ENCODE measurements at regions not wholly inside any gene's neighbourhood (a gene's known extent, or its start where the extent isn't known, plus 50 kb on each side); places are given as distances from the start of the nearest gene placed in this dataset.

DNA sequence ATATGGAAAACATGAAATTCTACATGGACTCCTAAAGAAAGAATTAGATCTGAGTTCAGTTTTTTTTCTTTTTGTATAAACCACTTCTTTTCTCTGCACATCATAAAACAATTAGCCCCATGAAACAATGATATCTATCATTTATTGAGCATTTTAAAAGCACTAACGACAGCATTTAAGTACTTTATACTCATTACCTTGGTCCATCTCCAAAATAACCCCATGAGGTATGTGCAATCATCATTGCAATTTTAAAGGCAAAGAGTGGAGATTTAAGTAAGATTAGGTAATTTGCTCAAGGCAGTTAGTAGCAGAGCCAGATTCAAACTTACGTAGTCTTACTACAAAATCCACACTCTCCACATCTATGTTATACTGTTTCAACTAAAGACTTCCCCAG, 177.7 kb upstream of the RAG2 start:
- H4K20me1 ChIP-seq (ENCODE audit: insufficient read depth), result no peaks in the 10 kb centered on the region
- no peak overlapping the region for H3K9ac ChIP-seq (ENCODE audit: low read length)
- no peaks in the 10 kb centered on the region for H3K9me3 ChIP-seq (ENCODE audit: low read length)
- H3F3A ChIP-seq (ENCODE audit: insufficient read depth, low read length, poor library complexity, severe bottlenecking), result no peaks in the 10 kb centered on the region
- no peaks in the 10 kb centered on the region for H3K27me3 ChIP-seq (ENCODE audit: insufficient read depth, low read depth, low read length)
- TF ChIP-seq TAF1 (IDR thresholded peaks at IDR 0.05; ENCODE audit: low read depth), result no peak
- no peak for TF ChIP-seq SMC3 (conservative IDR thresholded peaks at IDR 0.05; ENCODE audit: poor library complexity)
- TF ChIP-seq POLR2AphosphoS5 (IDR thresholded peaks at IDR 0.05), result no peak
- TF ChIP-seq, protein P1, sequence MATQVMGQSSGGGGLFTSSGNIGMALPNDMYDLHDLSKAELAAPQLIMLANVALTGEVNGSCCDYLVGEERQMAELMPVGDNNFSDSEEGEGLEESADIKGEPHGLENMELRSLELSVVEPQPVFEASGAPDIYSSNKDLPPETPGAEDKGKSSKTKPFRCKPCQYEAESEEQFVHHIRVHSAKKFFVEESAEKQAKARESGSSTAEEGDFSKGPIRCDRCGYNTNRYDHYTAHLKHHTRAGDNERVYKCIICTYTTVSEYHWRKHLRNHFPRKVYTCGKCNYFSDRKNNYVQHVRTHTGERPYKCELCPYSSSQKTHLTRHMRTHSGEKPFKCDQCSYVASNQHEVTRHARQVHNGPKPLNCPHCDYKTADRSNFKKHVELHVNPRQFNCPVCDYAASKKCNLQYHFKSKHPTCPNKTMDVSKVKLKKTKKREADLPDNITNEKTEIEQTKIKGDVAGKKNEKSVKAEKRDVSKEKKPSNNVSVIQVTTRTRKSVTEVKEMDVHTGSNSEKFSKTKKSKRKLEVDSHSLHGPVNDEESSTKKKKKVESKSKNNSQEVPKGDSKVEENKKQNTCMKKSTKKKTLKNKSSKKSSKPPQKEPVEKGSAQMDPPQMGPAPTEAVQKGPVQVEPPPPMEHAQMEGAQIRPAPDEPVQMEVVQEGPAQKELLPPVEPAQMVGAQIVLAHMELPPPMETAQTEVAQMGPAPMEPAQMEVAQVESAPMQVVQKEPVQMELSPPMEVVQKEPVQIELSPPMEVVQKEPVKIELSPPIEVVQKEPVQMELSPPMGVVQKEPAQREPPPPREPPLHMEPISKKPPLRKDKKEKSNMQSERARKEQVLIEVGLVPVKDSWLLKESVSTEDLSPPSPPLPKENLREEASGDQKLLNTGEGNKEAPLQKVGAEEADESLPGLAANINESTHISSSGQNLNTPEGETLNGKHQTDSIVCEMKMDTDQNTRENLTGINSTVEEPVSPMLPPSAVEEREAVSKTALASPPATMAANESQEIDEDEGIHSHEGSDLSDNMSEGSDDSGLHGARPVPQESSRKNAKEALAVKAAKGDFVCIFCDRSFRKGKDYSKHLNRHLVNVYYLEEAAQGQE (IDR thresholded peaks at IDR 0.05; ENCODE audit: borderline replicate concordance), result no peak
- TF ChIP-seq EP300 (conservative IDR thresholded peaks at IDR 0.05; ENCODE audit: poor library complexity, severe bottlenecking), result no peak
- TF ChIP-seq RAD21 (conservative IDR thresholded peaks at IDR 0.05), result no peak
- TF ChIP-seq MXI1 (conservative IDR thresholded peaks at IDR 0.05; ENCODE audit: poor library complexity, severe bottlenecking), result no peak
- TF ChIP-seq, protein P2, sequence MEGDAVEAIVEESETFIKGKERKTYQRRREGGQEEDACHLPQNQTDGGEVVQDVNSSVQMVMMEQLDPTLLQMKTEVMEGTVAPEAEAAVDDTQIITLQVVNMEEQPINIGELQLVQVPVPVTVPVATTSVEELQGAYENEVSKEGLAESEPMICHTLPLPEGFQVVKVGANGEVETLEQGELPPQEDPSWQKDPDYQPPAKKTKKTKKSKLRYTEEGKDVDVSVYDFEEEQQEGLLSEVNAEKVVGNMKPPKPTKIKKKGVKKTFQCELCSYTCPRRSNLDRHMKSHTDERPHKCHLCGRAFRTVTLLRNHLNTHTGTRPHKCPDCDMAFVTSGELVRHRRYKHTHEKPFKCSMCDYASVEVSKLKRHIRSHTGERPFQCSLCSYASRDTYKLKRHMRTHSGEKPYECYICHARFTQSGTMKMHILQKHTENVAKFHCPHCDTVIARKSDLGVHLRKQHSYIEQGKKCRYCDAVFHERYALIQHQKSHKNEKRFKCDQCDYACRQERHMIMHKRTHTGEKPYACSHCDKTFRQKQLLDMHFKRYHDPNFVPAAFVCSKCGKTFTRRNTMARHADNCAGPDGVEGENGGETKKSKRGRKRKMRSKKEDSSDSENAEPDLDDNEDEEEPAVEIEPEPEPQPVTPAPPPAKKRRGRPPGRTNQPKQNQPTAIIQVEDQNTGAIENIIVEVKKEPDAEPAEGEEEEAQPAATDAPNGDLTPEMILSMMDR (IDR thresholded peaks at IDR 0.05; ENCODE audit: poor library complexity, severe bottlenecking), result no peak
- TF ChIP-seq EZH2 (IDR thresholded peaks at IDR 0.05; ENCODE audit: borderline replicate concordance, insufficient read depth, low read length, poor library complexity, severe bottlenecking), result no peak
- no peak overlapping the region for H2AFZ ChIP-seq (ENCODE audit: low read depth, low read length)
- no peaks in the 10 kb centered on the region for H3K9me2 ChIP-seq (ENCODE audit: insufficient read depth, low read length)
- no peaks in the 10 kb centered on the region for H3K79me2 ChIP-seq (replicated peaks; ENCODE audit: insufficient read depth, low read length)
- H3K27ac ChIP-seq (ENCODE audit: low read length), result no peak overlapping the region
- H3K4me3 ChIP-seq (ENCODE audit: low read length), result no peak overlapping the region
- no peaks in the 10 kb centered on the region for H3K36me3 ChIP-seq (ENCODE audit: insufficient read depth, low read length)
- H3K4me2 ChIP-seq (ENCODE audit: low read length), result no peak overlapping the region

DNA sequence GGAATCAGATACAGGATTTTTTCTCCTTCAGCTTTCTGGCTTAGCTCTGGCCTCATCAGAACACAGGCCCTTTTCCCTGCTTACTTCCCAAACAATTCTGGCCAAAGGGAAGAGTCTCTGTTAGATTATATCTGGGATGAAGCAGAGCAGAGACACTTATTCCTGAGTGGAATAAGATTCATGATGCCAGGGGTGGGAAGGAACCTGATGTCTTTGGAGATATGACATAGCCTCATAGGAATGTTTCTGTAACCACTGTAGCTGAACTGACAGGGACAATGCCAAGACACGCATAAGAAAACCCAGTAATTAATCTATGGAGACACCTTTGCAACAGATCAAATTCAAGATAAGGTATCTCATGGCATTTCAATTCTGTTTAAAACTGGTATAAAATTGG, 177.1 kb upstream of the RAG2 start:
- Histone ChIP-seq H3K4me3 (ENCODE audit: low read length) (no peak overlapping the region), H3K4me2 (ENCODE audit: low read length) (no peak overlapping the region), H3K9me2 (ENCODE audit: insufficient read depth, low read length) (no peaks in the 10 kb centered on the region), H3F3A (ENCODE audit: insufficient read depth, low read length, poor library complexity, severe bottlenecking) (no peaks in the 10 kb centered on the region), H3K9me3 (ENCODE audit: low read length) (no peaks in the 10 kb centered on the region), H3K27me3 (ENCODE audit: insufficient read depth, low read depth, low read length) (no peaks in the 10 kb centered on the region), H3K27ac (ENCODE audit: low read length) (no peak overlapping the region), H3K79me2 (replicated peaks; ENCODE audit: insufficient read depth, low read length) (no peaks in the 10 kb centered on the region), H3K36me3 (ENCODE audit: insufficient read depth, low read length) (no peaks in the 10 kb centered on the region), H2AFZ (ENCODE audit: low read depth, low read length) (no peak overlapping the region), H4K20me1 (ENCODE audit: insufficient read depth) (no peaks in the 10 kb centered on the region), H3K9ac (ENCODE audit: low read length) (no peak overlapping the region)
- no peak for TF ChIP-seq EZH2 (IDR thresholded peaks at IDR 0.05; ENCODE audit: borderline replicate concordance, insufficient read depth, low read length, poor library complexity, severe bottlenecking)
- no peak for TF ChIP-seq EP300 (conservative IDR thresholded peaks at IDR 0.05; ENCODE audit: poor library complexity, severe bottlenecking)
- TF ChIP-seq SMC3 (conservative IDR thresholded peaks at IDR 0.05; ENCODE audit: poor library complexity), result no peak
- TF ChIP-seq MXI1 (conservative IDR thresholded peaks at IDR 0.05; ENCODE audit: poor library complexity, severe bottlenecking), result no peak
- TF ChIP-seq TAF1 (IDR thresholded peaks at IDR 0.05; ENCODE audit: low read depth), result no peak
- TF ChIP-seq POLR2AphosphoS5 (IDR thresholded peaks at IDR 0.05), result no peak
- no peak for TF ChIP-seq RAD21 (conservative IDR thresholded peaks at IDR 0.05)
- TF ChIP-seq, protein P2 (IDR thresholded peaks at IDR 0.05; ENCODE audit: poor library complexity, severe bottlenecking), result no peak
- TF ChIP-seq, protein P1 (IDR thresholded peaks at IDR 0.05; ENCODE audit: borderline replicate concordance), result no peak
